Heart left ventricle (tissue), 13 donors: ENCODE measurements at regions not wholly inside any gene's neighbourhood (a gene's known extent, or its start where the extent isn't known, plus 50 kb on each side); places are given as distances from the start of the nearest gene placed in this dataset.

Experiments used
- CTCF ChIP-seq, 12 donors: fragments of 200-600 bp; sonication (generic) in 4 of 12; IDR thresholded peaks; one replicate each; pipeline versions ENCODE4 v1.5.0 to v1.8.0; 2018 to 2022; ENCODE audit warnings: antibody characterized with exemption in 12 of 12, mild to moderate bottlenecking in 5 of 12
- POLR2A ChIP-seq, 2 donors: fragments of 450-650 bp; IDR thresholded peaks; one replicate each; pipeline ENCODE4 v1.6.1; 2017; ENCODE audit warnings: antibody characterized with exemption in 2 of 2, mild to moderate bottlenecking in 2 of 2, moderate library complexity in 2 of 2
- donor health status: ischemic (EF 13 %, LVEDD 7.1; RV severe dilation, severe dysfunction).
- donor health status: DM: no; HTN: yes; CAD: no.
- donor health status: DM: no; HTN: no; CAD: no.
- donor health status: ischemic (EF 25% LVEDD 6.9; RV normal size, moderate dysfunction).
- donor health status: ischemic (EF 25% LVEDD 5.7; RV mildly dilated, moderate dysfunction).
- donor health status: ischemic (EF 35%, LVEDD 5.7; RV mildly dilated, moderate dysfunction).
- donor health status: nonischemic (EF 11% LVEDD 7.7; RV severe dilation, severe dysfunction).
- donor health status: DM: yes; HTN: yes; CAD: no.
- donor health status: PGD.
- donor health status: ischemic (EF 29% LVEDD 5.4; RV normal size, mild dysfunction).
- donor health status: nonischemic (EF 23%, LVEDD 6.1; RV moderate dilation, normal function).

GRCh38 chr7:136194878-136195277 is 217.7 kb upstream of the MTPN start:
- TF ChIP-seq CTCF (IDR thresholded peaks at IDR 0.05) (no peak), POLR2A (IDR thresholded peaks at IDR 0.05) (no peak)
